Central memory CD8-positive, alpha-beta T cell (primary cell): ENCODE measurements at regions not wholly inside any gene's neighbourhood (a gene's known extent, or its start where the extent isn't known, plus 50 kb on each side); places are given as distances from the start of the nearest gene placed in this dataset.

ENCODE experiments used
- ATAC-seq: fragments of 150-1000 bp; cut with Tn5 transposase; replicated peaks from 2 replicates; pipeline ENCODE4 v1.10.0; 2022; ENCODE audit warnings: mild to moderate bottlenecking, moderate FRiP score, moderate number of reproducible peaks; ENCODE audit not compliant: poor library complexity, severe bottlenecking; ENCODE audit errors: extremely low read depth
- DNase-seq, 2 donors: peaks; one replicate each; pipeline ENCODE4 v3.0.0; 2021; ENCODE audit warnings: low spot score in 2 of 2
- H3K27ac Mint-ChIP-seq: one replicate; pipeline ENCODE4 v1.8.0; 2022; ENCODE audit warnings: low read depth, mild to moderate bottlenecking, moderate library complexity, mixed read lengths
- H3K27me3 Mint-ChIP-seq: one replicate; pipeline ENCODE4 v1.8.0; 2022; ENCODE audit warnings: mixed read lengths
- H3K36me3 Mint-ChIP-seq: one replicate; pipeline ENCODE4 v1.8.0; 2022; ENCODE audit warnings: mild to moderate bottlenecking, moderate library complexity, mixed read lengths; ENCODE audit not compliant: insufficient read depth
- H3K4me1 Mint-ChIP-seq: one replicate; pipeline ENCODE4 v1.8.0; 2022; ENCODE audit warnings: mixed read lengths
- H3K4me3 Mint-ChIP-seq: one replicate; pipeline ENCODE4 v1.8.0; 2022; ENCODE audit warnings: mild to moderate bottlenecking, moderate library complexity, mixed read lengths
- H3K9me3 Mint-ChIP-seq: one replicate; pipeline ENCODE4 v1.8.0; 2022; ENCODE audit warnings: mixed read lengths

- Mint-ChIP-seq H3K4me1 (no peaks in the 10 kb centered on the region), H3K9me3 (no peaks in the 10 kb centered on the region), H3K36me3 (no peaks in the 10 kb centered on the region), H3K27me3 (no peaks in the 10 kb centered on the region), H3K4me3 (no peak overlapping the region), H3K27ac (no peak overlapping the region)
- ATAC-seq (no peak), DNase-seq (no peak)
Observed at GRCh38 chr2:150781142-150781541, 293.7 kb upstream of the RND3 start.

GRCh38 chr2:150778828-150779227 lies 291.4 kb upstream of the RND3 start:
- Mint-ChIP-seq H3K27ac (no peak overlapping the region), H3K4me3 (no peak overlapping the region)
- no peak for DNase-seq

GRCh38 chr2:150769421-150769820 lies 282.0 kb upstream of the RND3 start:
- H3K27me3 Mint-ChIP-seq = no peaks in the 10 kb centered on the region
- H3K36me3 Mint-ChIP-seq = peaks cover 2% of the 10 kb centered on the region
- no peaks in the 10 kb centered on the region for H3K4me1 Mint-ChIP-seq
- H3K27ac Mint-ChIP-seq = no peak overlapping the region
- H3K4me3 Mint-ChIP-seq = no peak overlapping the region
- peaks cover 2% of the 10 kb centered on the region for H3K9me3 Mint-ChIP-seq
- DNase-seq = no peak
- no peak for ATAC-seq

More at GRCh38 chr2:150778828-150779227, 291.4 kb upstream of the RND3 start:
- no peaks in the 10 kb centered on the region for H3K4me1 Mint-ChIP-seq
- no peaks in the 10 kb centered on the region for H3K9me3 Mint-ChIP-seq
- H3K27me3 Mint-ChIP-seq = no peaks in the 10 kb centered on the region
- no peak for ATAC-seq
- H3K36me3 Mint-ChIP-seq = no peaks in the 10 kb centered on the region

GRCh38 chr2:150767991-150768746 lies 280.7 kb upstream of the RND3 start:
- ATAC-seq = no peak
- Mint-ChIP-seq H3K27me3 (no peaks in the 10 kb centered on the region), H3K27ac (no peak overlapping the region), H3K36me3 (peaks cover 2% of the 10 kb centered on the region), H3K4me3 (no peak overlapping the region), H3K4me1 (no peaks in the 10 kb centered on the region), H3K9me3 (peaks cover 7% of the 10 kb centered on the region)
- DNase-seq = no peak

- no peak for DNase-seq
- Mint-ChIP-seq H3K27ac (no peak overlapping the region), H3K27me3 (no peaks in the 10 kb centered on the region), H3K36me3 (peaks cover 2% of the 10 kb centered on the region), H3K4me1 (no peaks in the 10 kb centered on the region), H3K9me3 (peaks cover 13% of the 10 kb centered on the region), H3K4me3 (no peak overlapping the region)
- ATAC-seq = no peak
Observed at GRCh38 chr2:150762571-150762970, 275.1 kb upstream of the RND3 start.

- Mint-ChIP-seq H3K9me3 (peaks cover 14% of the 10 kb centered on the region), H3K27ac (no peak overlapping the region), H3K4me3 (no peak overlapping the region), H3K27me3 (no peaks in the 10 kb centered on the region), H3K4me1 (no peaks in the 10 kb centered on the region), H3K36me3 (peaks cover under 1% of the 10 kb centered on the region)
- no peak for DNase-seq
- ATAC-seq = no peak
Observed at GRCh38 chr2:150759531-150759930, 272.1 kb upstream of the RND3 start.

GRCh38 chr2:150759106-150759505 lies 271.6 kb upstream of the RND3 start:
- Mint-ChIP-seq H3K27ac (no peak overlapping the region), H3K4me3 (no peak overlapping the region), H3K9me3 (peaks cover 12% of the 10 kb centered on the region), H3K27me3 (no peaks in the 10 kb centered on the region), H3K36me3 (no peaks in the 10 kb centered on the region), H3K4me1 (no peaks in the 10 kb centered on the region)
- ATAC-seq (no peak), DNase-seq (no peak)

GRCh38 chr2:150752229-150752628 lies 264.8 kb upstream of the RND3 start:
- ATAC-seq (no peak), DNase-seq (no peak)
- peaks cover 23% of the 10 kb centered on the region for H3K9me3 Mint-ChIP-seq
- H3K4me3 Mint-ChIP-seq = no peak overlapping the region
- H3K27me3 Mint-ChIP-seq = no peaks in the 10 kb centered on the region
- H3K4me1 Mint-ChIP-seq = no peaks in the 10 kb centered on the region
- H3K27ac Mint-ChIP-seq = no peak overlapping the region
- no peaks in the 10 kb centered on the region for H3K36me3 Mint-ChIP-seq

- no peak for DNase-seq
- Mint-ChIP-seq H3K27me3 (no peaks in the 10 kb centered on the region), H3K9me3 (peaks cover 23% of the 10 kb centered on the region), H3K4me1 (no peaks in the 10 kb centered on the region), H3K27ac (no peak overlapping the region), H3K36me3 (no peaks in the 10 kb centered on the region), H3K4me3 (no peak overlapping the region)
- no peak for ATAC-seq
Observed at GRCh38 chr2:150750720-150751119, 263.3 kb upstream of the RND3 start.

- H3K4me1 Mint-ChIP-seq = no peaks in the 10 kb centered on the region
- peaks cover 5% of the 10 kb centered on the region for H3K9me3 Mint-ChIP-seq
- ATAC-seq (no peak), DNase-seq (no peak)
- H3K27me3 Mint-ChIP-seq = no peaks in the 10 kb centered on the region
- no peak overlapping the region for H3K27ac Mint-ChIP-seq
- no peaks in the 10 kb centered on the region for H3K36me3 Mint-ChIP-seq
- H3K4me3 Mint-ChIP-seq = no peak overlapping the region
Observed at GRCh38 chr2:150742094-150742493, 254.6 kb upstream of the RND3 start.

GRCh38 chr2:150735894-150736498 lies 248.5 kb upstream of the RND3 start:
- no peak for DNase-seq
- H3K36me3 Mint-ChIP-seq = peaks cover 2% of the 10 kb centered on the region
- no peak overlapping the region for H3K27ac Mint-ChIP-seq
- ATAC-seq = no peak
- no peaks in the 10 kb centered on the region for H3K27me3 Mint-ChIP-seq
- no peaks in the 10 kb centered on the region for H3K9me3 Mint-ChIP-seq
- no peak overlapping the region for H3K4me3 Mint-ChIP-seq
- no peaks in the 10 kb centered on the region for H3K4me1 Mint-ChIP-seq

- Mint-ChIP-seq H3K27me3 (no peaks in the 10 kb centered on the region), H3K9me3 (no peaks in the 10 kb centered on the region), H3K4me3 (no peak overlapping the region), H3K27ac (no peak overlapping the region), H3K4me1 (no peaks in the 10 kb centered on the region), H3K36me3 (peaks cover 2% of the 10 kb centered on the region)
- ATAC-seq (no peak), DNase-seq (no peak)
Observed at GRCh38 chr2:150733051-150733618, 245.7 kb upstream of the RND3 start.

GRCh38 chr2:150732491-150732890 lies 245.0 kb upstream of the RND3 start:
- H3K9me3 Mint-ChIP-seq = no peaks in the 10 kb centered on the region
- H3K27me3 Mint-ChIP-seq = no peaks in the 10 kb centered on the region
- H3K27ac Mint-ChIP-seq = no peak overlapping the region
- H3K4me3 Mint-ChIP-seq = no peak overlapping the region
- ATAC-seq = no peak
- H3K4me1 Mint-ChIP-seq = no peaks in the 10 kb centered on the region
- no peak for DNase-seq
- H3K36me3 Mint-ChIP-seq = peaks cover 2% of the 10 kb centered on the region
